ENCODE measurements at regions not wholly inside any gene's neighbourhood (a gene's known extent, or its start where the extent isn't known, plus 50 kb on each side); places are given as distances from the start of the nearest gene placed in this dataset.

DNA sequence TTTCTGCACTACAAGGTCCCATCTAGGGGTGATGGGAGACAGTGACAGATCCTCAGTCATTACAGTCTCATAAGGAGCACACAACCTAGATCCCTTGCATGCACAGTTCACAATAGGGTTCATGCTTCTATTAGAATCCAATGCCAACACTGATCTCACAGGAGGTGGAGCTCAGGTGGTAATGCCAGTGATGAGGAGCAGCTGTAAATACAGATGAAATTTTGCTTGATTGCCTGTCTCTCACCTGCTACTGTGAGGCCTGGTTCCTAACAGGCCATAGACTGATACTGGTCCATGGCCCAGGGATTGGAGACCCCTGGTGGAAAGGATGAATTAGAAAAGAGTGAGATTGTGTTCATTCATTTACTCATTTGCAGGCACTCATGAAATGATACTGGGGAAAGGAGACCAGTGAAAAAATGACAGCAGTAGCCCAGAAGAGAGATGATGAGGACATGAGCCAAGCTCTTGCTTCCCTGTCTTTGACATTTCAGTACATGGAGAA is 251.6 kb upstream of the DUSP10 start:
- TF ChIP-seq, protein P1, sequence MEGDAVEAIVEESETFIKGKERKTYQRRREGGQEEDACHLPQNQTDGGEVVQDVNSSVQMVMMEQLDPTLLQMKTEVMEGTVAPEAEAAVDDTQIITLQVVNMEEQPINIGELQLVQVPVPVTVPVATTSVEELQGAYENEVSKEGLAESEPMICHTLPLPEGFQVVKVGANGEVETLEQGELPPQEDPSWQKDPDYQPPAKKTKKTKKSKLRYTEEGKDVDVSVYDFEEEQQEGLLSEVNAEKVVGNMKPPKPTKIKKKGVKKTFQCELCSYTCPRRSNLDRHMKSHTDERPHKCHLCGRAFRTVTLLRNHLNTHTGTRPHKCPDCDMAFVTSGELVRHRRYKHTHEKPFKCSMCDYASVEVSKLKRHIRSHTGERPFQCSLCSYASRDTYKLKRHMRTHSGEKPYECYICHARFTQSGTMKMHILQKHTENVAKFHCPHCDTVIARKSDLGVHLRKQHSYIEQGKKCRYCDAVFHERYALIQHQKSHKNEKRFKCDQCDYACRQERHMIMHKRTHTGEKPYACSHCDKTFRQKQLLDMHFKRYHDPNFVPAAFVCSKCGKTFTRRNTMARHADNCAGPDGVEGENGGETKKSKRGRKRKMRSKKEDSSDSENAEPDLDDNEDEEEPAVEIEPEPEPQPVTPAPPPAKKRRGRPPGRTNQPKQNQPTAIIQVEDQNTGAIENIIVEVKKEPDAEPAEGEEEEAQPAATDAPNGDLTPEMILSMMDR (conservative IDR thresholded peaks at IDR 0.05) = no peak
- no peak for TF ChIP-seq ZFX (IDR thresholded peaks at IDR 0.05)

Data from C4-2B (cell line).